GM21526 (cell line): ENCODE measurements at regions not wholly inside any gene's neighbourhood (a gene's known extent, or its start where the extent isn't known, plus 50 kb on each side); places are given as distances from the start of the nearest gene placed in this dataset.
"Not testable (repeated sequence)": the region's sequence is repeated elsewhere in the genome, so short reads cannot be mapped to it uniquely, and the experiment has no call there.

Experiments
- ATAC-seq: cut with Tn5 transposase; IDR thresholded peaks from one replicate; pipeline ENCODE4 v1.9.1; 2021; ENCODE audit warnings: moderate library complexity; ENCODE audit not compliant: unreplicated experiment, low FRiP score

DNA sequence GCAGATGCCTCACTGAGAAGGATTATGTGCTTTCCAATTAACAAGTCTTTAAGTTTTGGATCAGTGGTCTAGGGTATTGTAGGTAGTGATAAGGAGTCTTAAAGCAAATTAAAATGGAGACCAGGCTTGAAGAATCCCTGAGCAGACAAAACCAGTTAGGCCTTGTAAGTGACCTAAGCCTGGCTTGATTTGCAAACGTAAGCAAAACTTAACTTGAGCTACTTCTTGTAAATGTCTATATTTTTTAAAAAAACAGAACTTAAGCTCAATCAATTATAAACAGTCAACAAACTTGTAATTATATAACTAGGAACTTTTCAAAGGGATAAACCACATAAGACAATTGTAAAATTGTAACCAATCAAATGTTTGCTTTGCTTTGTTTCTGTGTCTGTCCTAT, 72.7 kb upstream of the NALF2 start:
- no peak for ATAC-seq

- no peak for ATAC-seq
These were observed 73.3 kb upstream of the NALF2 start for GRCh38 chrX:69430785-69431184.

- ATAC-seq: no peak
These were observed 74.6 kb upstream of the NALF2 start for GRCh38 chrX:69429339-69430015.

DNA sequence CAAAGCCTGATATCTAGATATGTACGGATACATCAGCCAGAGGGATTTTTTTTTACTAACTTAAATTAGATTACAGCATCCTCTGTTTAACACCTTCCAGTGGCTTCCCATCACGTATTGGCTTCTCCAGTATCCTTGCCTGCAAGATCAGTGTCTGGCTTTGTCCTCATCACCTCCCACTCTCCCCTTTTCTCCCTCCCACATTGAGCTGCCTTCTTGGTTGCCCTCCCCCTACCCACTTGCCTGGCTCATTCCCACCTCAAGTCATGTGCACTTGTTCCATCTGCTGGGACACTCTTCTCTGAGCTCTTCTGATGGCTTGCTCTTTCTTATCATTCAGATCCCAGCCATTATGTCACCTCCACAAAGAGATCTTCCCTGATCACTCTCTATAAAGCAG, 75.9 kb upstream of the NALF2 start:
- no peak for ATAC-seq

DNA sequence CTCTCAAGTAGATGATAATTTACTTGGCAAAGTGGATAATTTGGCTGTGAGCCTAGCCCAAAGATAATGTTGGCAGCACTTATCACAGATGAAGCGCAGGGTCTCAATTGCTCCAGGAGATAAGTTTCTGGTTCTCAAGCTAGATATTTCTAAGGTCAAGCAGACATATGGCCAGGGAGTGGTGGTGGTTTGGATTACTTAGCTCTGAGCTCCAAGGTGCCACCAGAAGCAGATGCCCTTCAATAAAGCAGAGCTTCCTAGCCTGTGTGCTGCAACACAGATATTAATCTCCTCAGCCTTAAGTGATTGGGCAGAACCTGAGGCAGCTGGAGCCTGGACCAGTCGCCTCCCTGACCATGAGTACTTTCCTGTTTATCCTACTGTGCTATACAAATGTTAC, 79.2 kb upstream of the NALF2 start:
- no peak for ATAC-seq

- ATAC-seq: no peak
These were observed 80.0 kb upstream of the NALF2 start for GRCh38 chrX:69424161-69424560.

DNA sequence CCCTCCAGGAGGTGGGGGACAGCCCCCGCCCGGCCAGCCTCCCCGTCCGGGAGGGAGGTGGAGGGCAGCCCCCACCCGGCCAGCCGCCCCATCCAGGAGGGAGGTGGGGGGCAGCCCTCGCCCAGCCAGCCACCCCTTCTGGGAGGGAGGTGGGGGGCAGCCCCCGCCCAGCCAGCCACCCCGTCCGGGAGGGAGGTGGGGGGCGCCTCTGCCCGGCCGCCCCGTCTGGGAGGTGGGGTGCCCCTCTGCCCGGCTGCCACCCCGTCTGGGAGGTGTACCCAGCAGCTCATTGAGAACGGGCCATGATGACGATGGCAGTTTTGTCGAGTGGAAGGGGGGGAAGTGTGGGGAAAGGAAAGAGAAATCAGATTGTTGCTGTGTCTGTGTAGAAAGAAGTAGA, 81.9 kb upstream of the NALF2 start:
- not testable (repeated sequence) for ATAC-seq

- ATAC-seq: no peak
These were observed 88.4 kb upstream of the NALF2 start for GRCh38 chrX:69415698-69416097.

DNA sequence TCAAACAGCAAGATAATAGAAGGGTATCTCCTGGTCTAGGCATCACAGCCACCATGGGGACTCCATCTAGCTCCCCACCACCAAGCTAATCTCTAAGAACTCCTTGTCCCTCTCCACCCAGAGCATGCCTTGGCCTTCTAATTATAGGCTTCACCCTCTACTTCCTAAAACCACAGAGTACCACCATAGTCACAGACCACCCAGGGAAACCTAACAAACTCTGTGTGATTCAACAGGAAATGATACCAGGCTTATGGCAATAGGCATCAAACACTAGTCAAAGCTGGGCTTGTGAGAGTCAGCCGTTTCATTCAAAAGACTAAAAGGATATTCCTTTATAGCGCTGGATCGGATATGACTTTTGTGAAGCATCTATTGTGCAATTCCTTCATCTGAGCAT, 91.5 kb upstream of the NALF2 start:
- no peak for ATAC-seq

- no peak for ATAC-seq
These were observed 105.2 kb upstream of the NALF2 start for GRCh38 chrX:69398881-69399280.

GRCh38 chrX:69396916-69397315, 107.2 kb upstream of the NALF2 start:
- ATAC-seq: no peak

DNA sequence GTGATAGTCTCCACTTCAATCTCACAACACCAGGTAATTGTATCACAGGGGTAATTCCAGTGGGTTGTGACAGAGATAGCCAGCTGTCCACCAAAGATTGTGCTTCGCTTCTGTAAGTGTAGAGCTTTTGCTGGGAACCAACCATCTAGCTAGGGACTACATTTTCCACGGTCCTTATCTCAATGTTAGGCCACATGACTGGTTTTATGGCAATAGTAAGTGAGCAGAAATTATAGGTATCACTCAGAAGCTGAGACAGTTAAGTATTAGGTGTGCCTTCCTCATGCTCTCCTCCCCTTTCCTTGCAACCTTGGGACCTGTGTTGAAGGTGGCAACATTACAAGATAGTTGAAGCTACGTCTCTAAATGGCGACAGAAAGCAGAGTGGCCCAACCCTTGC, 108.8 kb upstream of the NALF2 start:
- no peak for ATAC-seq

- no peak for ATAC-seq
These were observed 115.0 kb upstream of the NALF2 start for GRCh38 chrX:69389101-69389501.

DNA sequence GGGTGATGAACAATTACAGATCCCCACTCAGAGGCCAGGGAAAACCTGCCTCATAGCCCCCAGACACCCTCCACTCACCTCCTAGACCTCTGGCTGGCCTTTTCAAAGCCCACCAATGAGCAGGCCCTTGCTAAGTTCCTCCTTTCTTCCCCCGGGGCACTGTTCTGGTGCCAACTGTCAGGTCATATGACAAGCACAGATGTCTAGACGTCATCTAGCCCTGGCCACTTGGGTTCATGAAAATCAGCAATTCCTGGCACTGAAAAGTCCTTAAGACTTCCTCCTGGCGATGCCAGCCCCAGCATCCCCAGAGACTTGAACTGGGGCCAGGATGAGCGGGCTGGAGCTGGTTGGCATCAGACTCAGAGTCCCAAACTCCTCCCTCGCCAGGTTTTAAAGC, 115.6 kb upstream of the NALF2 start:
- no peak for ATAC-seq

GRCh38 chrX:69387567-69388487, 116.3 kb upstream of the NALF2 start:
- ATAC-seq: no peak

GRCh38 chrX:69386681-69387080, 117.4 kb upstream of the NALF2 start:
- ATAC-seq: no peak

DNA sequence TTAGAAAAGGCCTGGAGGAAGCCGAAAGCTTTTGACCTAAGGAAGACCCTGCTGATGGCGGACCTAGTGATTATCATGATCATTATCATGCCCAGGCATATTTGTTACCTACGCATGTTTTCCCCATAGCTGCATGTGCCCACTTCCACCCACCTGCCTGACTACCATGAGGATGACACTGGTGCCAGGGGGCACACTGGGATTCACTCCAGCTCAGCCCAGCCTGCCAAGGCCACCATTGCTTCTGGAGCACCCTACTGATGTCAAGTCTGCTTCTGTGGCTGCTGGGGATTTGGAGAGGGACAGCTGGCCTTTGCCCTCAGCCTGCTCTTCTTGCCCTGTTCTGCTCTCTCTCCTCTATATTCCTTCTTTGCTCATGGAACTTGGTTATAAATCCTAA, 124.7 kb upstream of the NALF2 start:
- ATAC-seq: no peak

- no peak for ATAC-seq
These were observed 129.6 kb upstream of the NALF2 start for GRCh38 chrX:69374569-69374968.

GRCh38 chrX:69372435-69372834, 131.7 kb upstream of the NALF2 start:
- no peak for ATAC-seq

- ATAC-seq: no peak
These were observed 133.0 kb upstream of the NALF2 start for GRCh38 chrX:69371159-69371558.

GRCh38 chrX:69369999-69370398, 134.1 kb upstream of the NALF2 start:
- no peak for ATAC-seq

DNA sequence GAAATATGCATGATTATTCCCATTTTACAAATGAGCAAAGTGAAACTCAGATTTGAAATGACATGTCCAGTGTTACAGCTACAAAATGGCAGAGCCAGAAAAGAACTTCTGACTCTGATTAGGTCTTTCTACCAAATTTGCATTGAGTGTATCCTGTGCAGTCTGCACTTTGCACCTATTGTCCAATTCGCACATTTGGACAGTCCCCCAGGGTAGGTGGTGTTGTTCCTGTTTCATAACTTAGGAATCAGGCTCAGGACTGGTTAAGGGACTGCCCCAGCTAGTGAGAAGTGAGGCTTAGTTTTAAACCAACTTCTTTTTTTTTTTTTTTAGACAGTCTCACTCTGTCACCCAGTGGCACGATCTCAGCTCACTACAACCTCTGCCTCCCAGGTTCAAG, 137.9 kb upstream of the NALF2 start:
- no peak for ATAC-seq
